ENCODE measurements at regions not wholly inside any gene's neighbourhood (a gene's known extent, or its start where the extent isn't known, plus 50 kb on each side); places are given as distances from the start of the nearest gene placed in this dataset.

GRCh38 chr15:91624353-91624968 lies 229.0 kb upstream of the SLCO3A1 start:
- TF ChIP-seq, protein P1, sequence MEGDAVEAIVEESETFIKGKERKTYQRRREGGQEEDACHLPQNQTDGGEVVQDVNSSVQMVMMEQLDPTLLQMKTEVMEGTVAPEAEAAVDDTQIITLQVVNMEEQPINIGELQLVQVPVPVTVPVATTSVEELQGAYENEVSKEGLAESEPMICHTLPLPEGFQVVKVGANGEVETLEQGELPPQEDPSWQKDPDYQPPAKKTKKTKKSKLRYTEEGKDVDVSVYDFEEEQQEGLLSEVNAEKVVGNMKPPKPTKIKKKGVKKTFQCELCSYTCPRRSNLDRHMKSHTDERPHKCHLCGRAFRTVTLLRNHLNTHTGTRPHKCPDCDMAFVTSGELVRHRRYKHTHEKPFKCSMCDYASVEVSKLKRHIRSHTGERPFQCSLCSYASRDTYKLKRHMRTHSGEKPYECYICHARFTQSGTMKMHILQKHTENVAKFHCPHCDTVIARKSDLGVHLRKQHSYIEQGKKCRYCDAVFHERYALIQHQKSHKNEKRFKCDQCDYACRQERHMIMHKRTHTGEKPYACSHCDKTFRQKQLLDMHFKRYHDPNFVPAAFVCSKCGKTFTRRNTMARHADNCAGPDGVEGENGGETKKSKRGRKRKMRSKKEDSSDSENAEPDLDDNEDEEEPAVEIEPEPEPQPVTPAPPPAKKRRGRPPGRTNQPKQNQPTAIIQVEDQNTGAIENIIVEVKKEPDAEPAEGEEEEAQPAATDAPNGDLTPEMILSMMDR (conservative IDR thresholded peaks at IDR 0.05): no peak
- H3K27me3 Mint-ChIP-seq: peaks cover 9% of the 10 kb centered on the region
- H3K36me3 Mint-ChIP-seq: no peaks in the 10 kb centered on the region
- peaks cover 33% of the 10 kb centered on the region for H3K4me1 Mint-ChIP-seq (ENCODE audit: unreplicated experiment)
- no peak overlapping the region for H3K27ac Mint-ChIP-seq
- H3K9me3 Mint-ChIP-seq: no peaks in the 10 kb centered on the region
- no peak for DNase-seq (ENCODE audit: extremely low spot score, unreplicated experiment)
- H3K4me3 Mint-ChIP-seq: no peak overlapping the region

DNA sequence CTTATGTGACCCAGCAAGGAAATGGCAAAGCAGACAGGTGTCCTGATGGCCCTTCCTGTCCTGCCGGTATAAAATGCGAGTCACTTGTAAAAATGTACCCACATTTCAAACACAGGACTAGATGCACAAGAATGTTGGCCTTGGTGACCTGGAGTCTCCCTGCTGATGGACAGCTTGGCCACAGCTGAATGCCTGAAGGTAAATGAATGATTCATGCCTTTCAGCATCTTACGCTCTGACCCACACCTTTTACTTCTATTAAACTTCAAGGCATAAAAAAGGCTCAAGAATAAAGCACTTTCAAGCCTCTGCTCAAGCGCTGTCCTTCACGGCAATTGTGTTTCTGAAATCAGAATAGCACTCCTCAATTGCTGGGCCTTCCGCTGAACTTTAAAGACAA lies 228.0 kb upstream of the SLCO3A1 start:
- no peaks in the 10 kb centered on the region for H3K36me3 Mint-ChIP-seq
- no peaks in the 10 kb centered on the region for H3K9me3 Mint-ChIP-seq
- no peak overlapping the region for H3K27ac Mint-ChIP-seq
- no peak overlapping the region for H3K4me3 Mint-ChIP-seq
- H3K27me3 Mint-ChIP-seq: peaks cover 6% of the 10 kb centered on the region
- TF ChIP-seq, protein P1 (conservative IDR thresholded peaks at IDR 0.05): no peak
- H3K4me1 Mint-ChIP-seq (ENCODE audit: unreplicated experiment): peaks cover 24% of the 10 kb centered on the region
- no peak for DNase-seq (ENCODE audit: extremely low spot score, unreplicated experiment)

GRCh38 chr15:91627473-91628278 lies 225.8 kb upstream of the SLCO3A1 start:
- no peak overlapping the region for H3K4me3 Mint-ChIP-seq
- no peak overlapping the region for H3K27ac Mint-ChIP-seq
- no peak for DNase-seq (ENCODE audit: extremely low spot score, unreplicated experiment)

GRCh38 chr15:91630090-91630489 lies 223.4 kb upstream of the SLCO3A1 start:
- TF ChIP-seq, protein P1 (conservative IDR thresholded peaks at IDR 0.05): no peak
- H3K27ac Mint-ChIP-seq: no peak overlapping the region
- H3K36me3 Mint-ChIP-seq: no peaks in the 10 kb centered on the region
- H3K4me1 Mint-ChIP-seq (ENCODE audit: unreplicated experiment): peaks cover 15% of the 10 kb centered on the region
- no peak for DNase-seq (ENCODE audit: extremely low spot score, unreplicated experiment)
- H3K9me3 Mint-ChIP-seq: no peaks in the 10 kb centered on the region
- H3K27me3 Mint-ChIP-seq: no peaks in the 10 kb centered on the region
- no peak overlapping the region for H3K4me3 Mint-ChIP-seq

More at GRCh38 chr15:91627473-91628278, 225.8 kb upstream of the SLCO3A1 start:
- no peaks in the 10 kb centered on the region for H3K9me3 Mint-ChIP-seq
- H3K4me1 Mint-ChIP-seq (ENCODE audit: unreplicated experiment): peaks cover 14% of the 10 kb centered on the region
- TF ChIP-seq, protein P1 (conservative IDR thresholded peaks at IDR 0.05): no peak
- no peaks in the 10 kb centered on the region for H3K36me3 Mint-ChIP-seq
- H3K27me3 Mint-ChIP-seq: no peaks in the 10 kb centered on the region

GRCh38 chr15:91632176-91632575 lies 221.3 kb upstream of the SLCO3A1 start:
- TF ChIP-seq, protein P1 (conservative IDR thresholded peaks at IDR 0.05): no peak
- H3K27me3 Mint-ChIP-seq: no peaks in the 10 kb centered on the region
- H3K27ac Mint-ChIP-seq: no peak overlapping the region
- no peak for DNase-seq (ENCODE audit: extremely low spot score, unreplicated experiment)
- peaks cover 12% of the 10 kb centered on the region for H3K4me1 Mint-ChIP-seq (ENCODE audit: unreplicated experiment)
- no peaks in the 10 kb centered on the region for H3K9me3 Mint-ChIP-seq
- no peaks in the 10 kb centered on the region for H3K36me3 Mint-ChIP-seq
- H3K4me3 Mint-ChIP-seq: no peak overlapping the region
